Cardiac muscle cell (in vitro differentiated cells and primary cell): ENCODE measurements at regions not wholly inside any gene's neighbourhood (a gene's known extent, or its start where the extent isn't known, plus 50 kb on each side); places are given as distances from the start of the nearest gene placed in this dataset.

Source experiments
- DNase-seq, 2 donors: peaks; one replicate each; pipeline versions ENCODE4 v3.0.0 to v3.0.0-alpha.2; 2010 to 2017; ENCODE audit warnings: low read depth in 1 of 2, low spot score in 1 of 2
- H3K27ac ChIP-seq: fragments of 200-600 bp; sonication (generic); 2 replicates; pipeline ENCODE4 v1.5.1; 2016
- H3K27me3 ChIP-seq: fragments of 200-600 bp; sonication (generic); 2 replicates; pipeline ENCODE4 v1.6.0; 2016; ENCODE audit warnings: control low read depth
- H3K36me3 ChIP-seq: fragments of 200-600 bp; sonication (generic); 2 replicates; pipeline ENCODE4 v1.5.1; 2016; ENCODE audit warnings: control low read depth
- H3K4me1 ChIP-seq: fragments of 200-600 bp; sonication (generic); 2 replicates; pipeline ENCODE4 v1.8.1; 2017; ENCODE audit warnings: low read depth, mild to moderate bottlenecking, mixed run types
- H3K4me3 ChIP-seq: fragments of 200-600 bp; sonication (generic); 2 replicates; pipeline ENCODE4 v1.5.1; 2016; ENCODE audit warnings: mild to moderate bottlenecking
- H3K9me3 ChIP-seq: fragments of 200-600 bp; sonication (generic); 2 replicates; pipeline ENCODE4 v1.5.1; 2017; ENCODE audit warnings: low read depth, mild to moderate bottlenecking, control low read depth
- TF ChIP-seq, protein P1 (sequence below): IDR thresholded peaks from 2 replicates; pipeline ENCODE4 v1.5.1; 2012; ENCODE audit warnings: low read depth, mild to moderate bottlenecking, low read length

- Histone ChIP-seq H3K27me3 (no peaks in the 10 kb centered on the region), H3K9me3 (no peaks in the 10 kb centered on the region), H3K36me3 (no peaks in the 10 kb centered on the region), H3K4me1 (no peaks in the 10 kb centered on the region), H3K27ac (no peak overlapping the region), H3K4me3 (no peak overlapping the region)
- no peak for DNase-seq
- TF ChIP-seq, protein P1, sequence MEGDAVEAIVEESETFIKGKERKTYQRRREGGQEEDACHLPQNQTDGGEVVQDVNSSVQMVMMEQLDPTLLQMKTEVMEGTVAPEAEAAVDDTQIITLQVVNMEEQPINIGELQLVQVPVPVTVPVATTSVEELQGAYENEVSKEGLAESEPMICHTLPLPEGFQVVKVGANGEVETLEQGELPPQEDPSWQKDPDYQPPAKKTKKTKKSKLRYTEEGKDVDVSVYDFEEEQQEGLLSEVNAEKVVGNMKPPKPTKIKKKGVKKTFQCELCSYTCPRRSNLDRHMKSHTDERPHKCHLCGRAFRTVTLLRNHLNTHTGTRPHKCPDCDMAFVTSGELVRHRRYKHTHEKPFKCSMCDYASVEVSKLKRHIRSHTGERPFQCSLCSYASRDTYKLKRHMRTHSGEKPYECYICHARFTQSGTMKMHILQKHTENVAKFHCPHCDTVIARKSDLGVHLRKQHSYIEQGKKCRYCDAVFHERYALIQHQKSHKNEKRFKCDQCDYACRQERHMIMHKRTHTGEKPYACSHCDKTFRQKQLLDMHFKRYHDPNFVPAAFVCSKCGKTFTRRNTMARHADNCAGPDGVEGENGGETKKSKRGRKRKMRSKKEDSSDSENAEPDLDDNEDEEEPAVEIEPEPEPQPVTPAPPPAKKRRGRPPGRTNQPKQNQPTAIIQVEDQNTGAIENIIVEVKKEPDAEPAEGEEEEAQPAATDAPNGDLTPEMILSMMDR = no peak
These were observed 802.3 kb downstream of the NLGN4Y start for GRCh38 chrY:15326673-15327072.

DNA sequence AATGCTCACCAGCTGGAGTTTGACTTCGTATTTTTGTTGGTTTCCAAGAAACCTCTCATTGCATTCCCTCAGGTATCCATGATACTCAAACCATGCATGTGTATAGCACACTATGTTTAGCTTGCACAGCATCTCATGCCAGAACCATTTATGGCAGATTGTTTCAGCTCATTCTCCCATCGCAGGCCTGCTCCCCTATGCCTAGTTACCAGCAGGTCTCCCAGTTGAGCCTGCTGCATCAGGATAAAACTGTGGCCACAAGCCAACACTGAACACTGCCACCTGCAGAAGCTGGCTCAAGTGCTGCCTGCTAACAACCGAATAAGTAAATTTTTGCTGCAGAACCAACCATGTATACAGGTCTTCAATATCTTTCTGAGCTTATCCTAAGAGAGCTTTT lies 804.5 kb downstream of the NLGN4Y start:
- no peaks in the 10 kb centered on the region for H3K27me3 ChIP-seq
- no peak overlapping the region for H3K4me3 ChIP-seq
- no peak overlapping the region for H3K27ac ChIP-seq
- H3K9me3 ChIP-seq = no peaks in the 10 kb centered on the region
- H3K36me3 ChIP-seq = no peaks in the 10 kb centered on the region
- H3K4me1 ChIP-seq = no peaks in the 10 kb centered on the region
- no peak for DNase-seq
- TF ChIP-seq, protein P1 = no peak

- Histone ChIP-seq H3K27me3 (no peaks in the 10 kb centered on the region), H3K36me3 (no peaks in the 10 kb centered on the region), H3K4me3 (no peak overlapping the region), H3K9me3 (no peaks in the 10 kb centered on the region), H3K27ac (no peak overlapping the region), H3K4me1 (no peaks in the 10 kb centered on the region)
- TF ChIP-seq, protein P1 = no peak
- no peak for DNase-seq
These were observed 819.2 kb downstream of the NLGN4Y start for GRCh38 chrY:15343522-15343921.

DNA sequence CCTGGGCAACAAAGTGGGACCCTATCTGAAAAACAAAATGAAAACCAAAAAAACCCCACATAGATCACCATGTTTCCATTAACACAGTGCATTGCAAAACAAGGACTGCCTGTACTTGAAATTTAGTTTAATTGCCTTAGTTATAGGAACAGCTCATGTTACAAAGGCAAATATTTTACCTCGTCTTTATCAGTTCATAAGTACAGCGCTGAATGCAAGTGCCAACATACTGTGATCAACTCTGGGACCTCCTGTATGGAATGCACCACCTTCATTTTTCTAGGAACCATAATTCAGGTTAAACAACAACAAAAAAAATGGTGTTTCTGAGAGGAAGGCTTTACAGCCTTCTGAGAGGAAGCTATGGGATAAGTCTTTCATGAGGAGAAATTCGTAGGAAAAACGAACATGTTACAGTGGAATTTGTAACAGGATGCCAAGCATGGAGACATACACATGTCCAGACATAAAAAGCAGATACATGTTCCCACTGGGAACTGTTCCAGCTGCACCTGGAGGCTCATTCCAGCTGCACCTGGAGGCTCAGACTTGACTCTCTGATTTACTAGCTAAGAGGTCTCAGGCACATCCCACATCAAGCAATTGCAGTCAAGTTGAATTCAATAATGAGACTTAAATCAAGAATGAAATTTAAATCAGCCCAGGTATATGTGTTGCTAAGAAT lies 821.3 kb downstream of the NLGN4Y start:
- TF ChIP-seq, protein P1 = no peak
- Histone ChIP-seq H3K9me3 (no peaks in the 10 kb centered on the region), H3K4me3 (no peak overlapping the region), H3K27me3 (no peaks in the 10 kb centered on the region), H3K4me1 (no peaks in the 10 kb centered on the region), H3K27ac (no peak overlapping the region), H3K36me3 (no peaks in the 10 kb centered on the region)
- no peak for DNase-seq

- Histone ChIP-seq H3K36me3 (no peaks in the 10 kb centered on the region), H3K9me3 (no peaks in the 10 kb centered on the region), H3K27me3 (no peaks in the 10 kb centered on the region), H3K4me3 (no peak overlapping the region), H3K4me1 (no peaks in the 10 kb centered on the region), H3K27ac (no peak overlapping the region)
- TF ChIP-seq, protein P1 = no peak
- DNase-seq = no peak
These were observed 825.0 kb downstream of the NLGN4Y start for GRCh38 chrY:15349351-15349750.

GRCh38 chrY:15355321-15355720 lies 831.0 kb downstream of the NLGN4Y start:
- no peak overlapping the region for H3K27ac ChIP-seq
- no peaks in the 10 kb centered on the region for H3K27me3 ChIP-seq
- H3K4me3 ChIP-seq = no peak overlapping the region
- no peaks in the 10 kb centered on the region for H3K36me3 ChIP-seq
- H3K4me1 ChIP-seq = no peaks in the 10 kb centered on the region
- TF ChIP-seq, protein P1 = no peak
- no peak for DNase-seq
- no peaks in the 10 kb centered on the region for H3K9me3 ChIP-seq
